A549 (cell line): ENCODE measurements at regions not wholly inside any gene's neighbourhood (a gene's known extent, or its start where the extent isn't known, plus 50 kb on each side); places are given as distances from the start of the nearest gene placed in this dataset.

Experiments used
- ATAC-seq, 2 experiments: fragments of 200-7000 bp in 1 of 2; fragments of >200 bp in 1 of 2; cut with Nextera tagmentation in 1 of 2; cut with Tn5 transposase in 1 of 2; 3 replicates each; pipeline versions ENCODE4 v1.8.0 to v1.9.1; 2018 to 2020; ENCODE audit warnings: mild to moderate bottlenecking in 1 of 2, moderate library complexity in 1 of 2
- CTCF ChIA-PET: fragments of 300-600 bp; sonication (Branson Sonifier 250); formaldehyde crosslinking; extraction: SDS; loops from one replicate; lab custom pipeline; 2021; ENCODE audit warnings: antibody characterized with exemption, inconsistent platforms; lab: Yijun Ruan, JAX
- POLR2A ChIA-PET: fragments of 350-600 bp; formaldehyde crosslinking; extraction: SDS; loops from one replicate; lab custom pipeline; 2021; ENCODE audit warnings: antibody characterized with exemption, inconsistent platforms; lab: Yijun Ruan, JAX
- DNase-seq, 2 experiments: peaks; one replicate each; pipeline versions ENCODE4 v3.0.0 to v3.0.0-alpha.2; 2011 to 2016; ENCODE audit warnings: low read depth in 1 of 2, low spot score in 1 of 2
- FAIRE-seq: peaks from 2 replicates; lab custom pipeline; 2011; peaks lifted over from hg19 to GRCh38; lab: Jason Lieb, UNC
- H3K27ac ChIP-seq, 2 experiments: fragments of >200 bp; sonication (Bioruptor Twin); formaldehyde crosslinking; 3 replicates each; pipeline ENCODE4 v1.5.1; 2016 to 2017
- H3K4me1 ChIP-seq: fragments of >200 bp; sonication (Bioruptor Twin); formaldehyde crosslinking; 3 replicates; pipeline ENCODE4 v1.6.1; 2016
- H3K4me2 ChIP-seq: fragments of >200 bp; sonication (Bioruptor Twin); formaldehyde crosslinking; 3 replicates; pipeline ENCODE4 v1.6.1; 2016
- H3K4me3 ChIP-seq: fragments of >200 bp; sonication (Bioruptor Twin); formaldehyde crosslinking; 3 replicates; pipeline ENCODE4 v1.5.1; 2016
- H3K9me3 ChIP-seq: fragments of >200 bp; sonication (Bioruptor Twin); formaldehyde crosslinking; 3 replicates; pipeline ENCODE4 v1.6.1; 2016
- BHLHE40 ChIP-seq: IDR thresholded peaks from 2 replicates; pipeline ENCODE4 v1.6.1; 2012; ENCODE audit warnings: low read depth, low read length, inconsistent platforms
- CBX8 ChIP-seq: fragments of 200-600 bp; sonication (generic); IDR thresholded peaks from 2 replicates; pipeline ENCODE4 v1.6.1; 2016
- CTCF ChIP-seq: fragments of >200 bp; sonication (Bioruptor Twin); formaldehyde crosslinking; IDR thresholded peaks from 3 replicates; pipeline ENCODE4 v1.5.1; 2016
- EHF ChIP-seq: fragments of 250-450 bp; sonication (Bioruptor Pico); IDR thresholded peaks from 2 replicates; pipeline ENCODE4 v1.5.0; 2020; ENCODE audit warnings: mild to moderate bottlenecking
- ESRRA ChIP-seq: fragments of 150-350 bp; IDR thresholded peaks from 2 replicates; pipeline ENCODE4 v1.6.1; 2014; ENCODE audit warnings: mild to moderate bottlenecking, low read length, borderline replicate concordance
- HDAC2 ChIP-seq: fragments of 200-600 bp; sonication (generic); IDR thresholded peaks from 2 replicates; pipeline ENCODE4 v1.6.1; 2016
- HMGXB4 ChIP-seq: fragments of 250-450 bp; sonication (Bioruptor Pico); IDR thresholded peaks from 2 replicates; pipeline ENCODE4 v1.5.0; 2021; ENCODE audit warnings: mild to moderate bottlenecking, moderate library complexity, borderline replicate concordance
- HOXB13 ChIP-seq: fragments of 250-450 bp; sonication (Bioruptor Pico); IDR thresholded peaks from 2 replicates; pipeline ENCODE4 v1.5.0; 2020; ENCODE audit warnings: low read depth, mild to moderate bottlenecking, moderate library complexity
- HOXB5 ChIP-seq: fragments of 250-450 bp; sonication (Bioruptor Pico); IDR thresholded peaks from 2 replicates; pipeline ENCODE4 v1.5.0; 2020; ENCODE audit warnings: mild to moderate bottlenecking, moderate library complexity
- JUN ChIP-seq, 2 experiments: fragments of >200 bp; sonication (Bioruptor Twin); formaldehyde crosslinking; IDR thresholded peaks; 2 replicates in 1 of 2; 3 replicates in 1 of 2; pipeline ENCODE4 v1.6.1; 2016 to 2017
- JUNB ChIP-seq: fragments of >200 bp; sonication (Bioruptor Twin); formaldehyde crosslinking; IDR thresholded peaks from 2 replicates; pipeline ENCODE4 v1.6.1; 2016
- MYC ChIP-seq: IDR thresholded peaks from 2 replicates; pipeline ENCODE4 v1.6.1; 2012; ENCODE audit warnings: mild to moderate bottlenecking, inconsistent platforms, low read length, improper control_type of control experiment, borderline replicate concordance
- NPAS2 ChIP-seq: fragments of 250-450 bp; sonication (Bioruptor Pico); IDR thresholded peaks from 2 replicates; pipeline ENCODE4 v1.8.0; 2022; ENCODE audit warnings: mild to moderate bottlenecking, moderate library complexity, borderline replicate concordance
- NR3C1 ChIP-seq: fragments of >200 bp; sonication (Bioruptor Twin); formaldehyde crosslinking; IDR thresholded peaks from 3 replicates; pipeline ENCODE4 v1.6.1; 2017
- PBX3 ChIP-seq: IDR thresholded peaks from 2 replicates; pipeline ENCODE4 v1.6.1; 2012
- POLR2A ChIP-seq: IDR thresholded peaks from 2 replicates; pipeline ENCODE4 v1.6.1; 2012; ENCODE audit warnings: mild to moderate bottlenecking, low read length
- POLR2AphosphoS2 ChIP-seq: conservative IDR thresholded peaks from 2 replicates; pipeline ENCODE4 v1.6.1; 2012; ENCODE audit warnings: low read length, improper control_type of control experiment, inconsistent platforms
- RARB ChIP-seq: fragments of 250-450 bp; sonication (Bioruptor Pico); IDR thresholded peaks from 2 replicates; pipeline ENCODE4 v1.8.0; 2021; ENCODE audit warnings: mild to moderate bottlenecking, moderate library complexity
- ZNF302 ChIP-seq: fragments of 250-450 bp; sonication (Bioruptor Pico); IDR thresholded peaks from 2 replicates; pipeline ENCODE4 v1.9.0; 2021; ENCODE audit warnings: inconsistent platforms, mild to moderate bottlenecking, moderate library complexity
- ZSCAN20 ChIP-seq: fragments of 250-450 bp; sonication (Bioruptor Pico); IDR thresholded peaks from 2 replicates; pipeline ENCODE4 v1.8.0; 2022; ENCODE audit warnings: mild to moderate bottlenecking, moderate library complexity
- WGBS: methylation state at CpG from one replicate; pipeline ENCODE4 v1.1.6; 2017; ENCODE audit errors: missing lambda C conversion rate; 5-methylcytosine and 5-hydroxymethylcytosine counted together

GRCh38 chr9:28014212-28014611, 440.9 kb upstream of the C9orf72 start:
- Histone ChIP-seq H3K9me3 (no peaks in the 10 kb centered on the region), H3K4me2 (no peak overlapping the region), H3K4me3 (no peak overlapping the region), H3K27ac (no peak overlapping the region), H3K4me1 (no peaks in the 10 kb centered on the region)
- ChIA-PET POLR2A (no interaction called here), CTCF (no interaction called here)
- TF ChIP-seq HOXB5 (CRISPR knock-in tag): no peak
- ATAC-seq (no peak), DNase-seq (no peak), FAIRE-seq (no peak)

- ATAC-seq: no peak
- 39% methylated on average over 6 of the region's 6 CpGs for WGBS
- no peak overlapping the region for H3K4me3 ChIP-seq
- TF ChIP-seq HMGXB4 (CRISPR knock-in tag) (no peak), BHLHE40 (no peak), NR3C1 (no peak), POLR2AphosphoS2 (no peak), MYC (no peak), JUNB (no peak)
- CTCF ChIA-PET: no interaction called here
- POLR2A ChIA-PET: no interaction called here
- no peaks in the 10 kb centered on the region for H3K4me1 ChIP-seq
- H3K27ac ChIP-seq: no peak overlapping the region
- H3K4me2 ChIP-seq: no peak overlapping the region
- no peaks in the 10 kb centered on the region for H3K9me3 ChIP-seq
- FAIRE-seq: no peak
- no peak for DNase-seq
These were observed 451.4 kb upstream of the C9orf72 start for GRCh38 chr9:28024676-28025075.

GRCh38 chr9:28025186-28025585, 451.9 kb upstream of the C9orf72 start:
- ChIA-PET CTCF (no interaction called here), POLR2A (no interaction called here)
- H3K9me3 ChIP-seq: no peaks in the 10 kb centered on the region
- H3K4me3 ChIP-seq: no peak overlapping the region
- WGBS: 29% methylated on average over 2 of the region's 2 CpGs
- H3K4me1 ChIP-seq: no peaks in the 10 kb centered on the region
- no peak overlapping the region for H3K27ac ChIP-seq
- no peak for FAIRE-seq
- no peak for ATAC-seq
- no peak overlapping the region for H3K4me2 ChIP-seq
- no peak for DNase-seq
- TF ChIP-seq RARB (CRISPR knock-in tag) (no peak), POLR2AphosphoS2 (no peak), CTCF (no peak), NPAS2 (CRISPR knock-in tag) (no peak), HDAC2 (no peak), CBX8 (no peak), ZSCAN20 (CRISPR knock-in tag) (no peak), HOXB13 (CRISPR knock-in tag) (no peak), JUN (IDR thresholded peaks at IDR 0.05) (no peak), PBX3 (no peak), ESRRA (no peak), POLR2A (no peak), ZNF302 (CRISPR knock-in tag) (no peak), HMGXB4 (CRISPR knock-in tag) (no peak), EHF (CRISPR knock-in tag) (no peak)
